GM19240 (cell line): ENCODE measurements at regions not wholly inside any gene's neighbourhood (a gene's known extent, or its start where the extent isn't known, plus 50 kb on each side); places are given as distances from the start of the nearest gene placed in this dataset.
"Not testable (repeated sequence)": the region's sequence is repeated elsewhere in the genome, so short reads cannot be mapped to it uniquely, and the experiment has no call there.

ENCODE experiments used
- DNase-seq: peaks from one replicate; pipeline ENCODE4 v3.0.0; 2011; ENCODE audit warnings: low spot score; ENCODE audit not compliant: insufficient read length

- no peak for DNase-seq
Observed at GRCh38 chr2:192535956-192536921, 341.5 kb upstream of the TMEFF2 start.

- DNase-seq: no peak
Observed at GRCh38 chr2:192534072-192534471, 339.3 kb upstream of the TMEFF2 start.

- DNase-seq: not testable (repeated sequence)
Observed at GRCh38 chr2:192524642-192525251, 330.0 kb upstream of the TMEFF2 start.

GRCh38 chr2:192524214-192524613, 329.5 kb upstream of the TMEFF2 start:
- not testable (repeated sequence) for DNase-seq

- no peak for DNase-seq
Observed at GRCh38 chr2:192515937-192516336, 321.2 kb upstream of the TMEFF2 start.

GRCh38 chr2:192513575-192513974, 318.8 kb upstream of the TMEFF2 start:
- DNase-seq: no peak

- DNase-seq: not testable (repeated sequence)
Observed at GRCh38 chr2:192507836-192508450, 313.2 kb upstream of the TMEFF2 start.

GRCh38 chr2:192500550-192501200, 305.9 kb upstream of the TMEFF2 start:
- DNase-seq: no peak

- no peak for DNase-seq
Observed at GRCh38 chr2:192499476-192499875, 304.7 kb upstream of the TMEFF2 start.

- DNase-seq: no peak
Observed at GRCh38 chr2:192498747-192499146, 304.0 kb upstream of the TMEFF2 start.

- not testable (repeated sequence) for DNase-seq
Observed at GRCh38 chr2:192488158-192488557, 293.4 kb upstream of the TMEFF2 start.

GRCh38 chr2:192487636-192488035, 292.9 kb upstream of the TMEFF2 start:
- no peak for DNase-seq

GRCh38 chr2:192484903-192485302, 290.2 kb upstream of the TMEFF2 start:
- no peak for DNase-seq

- no peak for DNase-seq
Observed at GRCh38 chr2:192480984-192481383, 286.3 kb upstream of the TMEFF2 start.

- DNase-seq: no peak
Observed at GRCh38 chr2:192473331-192473730, 278.6 kb upstream of the TMEFF2 start.

- DNase-seq: no peak
Observed at GRCh38 chr2:192471982-192472381, 277.2 kb upstream of the TMEFF2 start.

- DNase-seq: no peak
Observed at GRCh38 chr2:192469612-192470011, 274.9 kb upstream of the TMEFF2 start.

- no peak for DNase-seq
Observed at GRCh38 chr2:192467953-192468660, 273.4 kb upstream of the TMEFF2 start.

GRCh38 chr2:192465141-192465540, 270.4 kb upstream of the TMEFF2 start:
- no peak for DNase-seq

GRCh38 chr2:192459422-192459821, 264.7 kb upstream of the TMEFF2 start:
- no peak for DNase-seq

- no peak for DNase-seq
Observed at GRCh38 chr2:192448881-192449280, 254.1 kb upstream of the TMEFF2 start.
